ENCODE measurements at regions not wholly inside any gene's neighbourhood (a gene's known extent, or its start where the extent isn't known, plus 50 kb on each side); places are given as distances from the start of the nearest gene placed in this dataset.

DNA sequence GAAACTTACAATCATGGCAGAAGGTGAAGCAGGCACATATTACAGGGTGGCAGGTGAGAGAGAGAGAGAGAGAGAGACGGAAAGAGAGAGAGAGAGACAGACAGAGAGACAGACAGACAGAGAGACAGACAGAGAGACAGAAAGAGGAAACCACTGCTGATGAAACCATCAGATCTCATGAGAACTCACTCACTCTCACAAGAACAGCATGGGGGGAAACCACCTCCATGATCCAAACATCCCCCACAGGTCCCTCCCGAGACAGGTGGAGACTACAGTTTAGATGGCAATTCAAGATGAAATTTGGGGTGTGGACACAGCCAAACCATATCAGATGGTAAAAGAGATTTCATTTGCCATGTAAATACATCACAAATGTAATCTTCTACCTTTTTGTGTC is 708.1 kb downstream of the MRPL39 start:
- H3K9me3 Mint-ChIP-seq (ENCODE audit: low read depth) = peaks cover 24% of the 10 kb centered on the region
- H3K27ac Mint-ChIP-seq (ENCODE audit: unreplicated experiment) = no peak overlapping the region
- TF ChIP-seq, protein P1, sequence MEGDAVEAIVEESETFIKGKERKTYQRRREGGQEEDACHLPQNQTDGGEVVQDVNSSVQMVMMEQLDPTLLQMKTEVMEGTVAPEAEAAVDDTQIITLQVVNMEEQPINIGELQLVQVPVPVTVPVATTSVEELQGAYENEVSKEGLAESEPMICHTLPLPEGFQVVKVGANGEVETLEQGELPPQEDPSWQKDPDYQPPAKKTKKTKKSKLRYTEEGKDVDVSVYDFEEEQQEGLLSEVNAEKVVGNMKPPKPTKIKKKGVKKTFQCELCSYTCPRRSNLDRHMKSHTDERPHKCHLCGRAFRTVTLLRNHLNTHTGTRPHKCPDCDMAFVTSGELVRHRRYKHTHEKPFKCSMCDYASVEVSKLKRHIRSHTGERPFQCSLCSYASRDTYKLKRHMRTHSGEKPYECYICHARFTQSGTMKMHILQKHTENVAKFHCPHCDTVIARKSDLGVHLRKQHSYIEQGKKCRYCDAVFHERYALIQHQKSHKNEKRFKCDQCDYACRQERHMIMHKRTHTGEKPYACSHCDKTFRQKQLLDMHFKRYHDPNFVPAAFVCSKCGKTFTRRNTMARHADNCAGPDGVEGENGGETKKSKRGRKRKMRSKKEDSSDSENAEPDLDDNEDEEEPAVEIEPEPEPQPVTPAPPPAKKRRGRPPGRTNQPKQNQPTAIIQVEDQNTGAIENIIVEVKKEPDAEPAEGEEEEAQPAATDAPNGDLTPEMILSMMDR (IDR thresholded peaks at IDR 0.05) = no peak
- DNase-seq (ENCODE audit: low spot score) = no peak
- no peaks in the 10 kb centered on the region for H3K27me3 Mint-ChIP-seq (ENCODE audit: low read depth)
- no peaks in the 10 kb centered on the region for H3K4me1 Mint-ChIP-seq (ENCODE audit: low read depth)
- no peak overlapping the region for H3K4me3 Mint-ChIP-seq (ENCODE audit: unreplicated experiment)
- H3K36me3 Mint-ChIP-seq (ENCODE audit: low read depth) = no peaks in the 10 kb centered on the region

DNA sequence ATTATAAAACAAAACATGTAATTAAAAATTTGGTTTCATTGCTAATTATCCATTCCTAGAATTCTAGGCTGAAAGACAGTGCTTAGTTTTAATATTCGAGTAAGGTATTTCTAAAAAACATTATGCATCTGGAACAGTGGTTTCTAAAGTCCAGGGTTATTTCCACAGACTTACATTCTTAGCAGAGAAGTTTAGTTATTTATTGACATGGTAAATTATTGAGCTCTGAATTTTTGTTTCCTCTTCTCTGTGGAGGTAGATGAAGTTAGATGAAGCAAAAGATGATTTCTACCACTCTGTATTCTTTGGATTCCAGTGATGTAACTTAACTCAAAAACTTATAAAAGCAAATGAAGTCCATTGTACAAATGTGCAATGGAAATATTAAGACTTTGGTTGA is 709.4 kb downstream of the MRPL39 start:
- TF ChIP-seq, protein P1 (IDR thresholded peaks at IDR 0.05) = no peak
- H3K36me3 Mint-ChIP-seq (ENCODE audit: low read depth) = no peaks in the 10 kb centered on the region
- no peak for DNase-seq (ENCODE audit: low spot score)
- no peak overlapping the region for H3K27ac Mint-ChIP-seq (ENCODE audit: unreplicated experiment)
- H3K4me3 Mint-ChIP-seq (ENCODE audit: unreplicated experiment) = no peak overlapping the region
- no peaks in the 10 kb centered on the region for H3K4me1 Mint-ChIP-seq (ENCODE audit: low read depth)
- H3K9me3 Mint-ChIP-seq (ENCODE audit: low read depth) = peaks cover 17% of the 10 kb centered on the region
- H3K27me3 Mint-ChIP-seq (ENCODE audit: low read depth) = no peaks in the 10 kb centered on the region

DNA sequence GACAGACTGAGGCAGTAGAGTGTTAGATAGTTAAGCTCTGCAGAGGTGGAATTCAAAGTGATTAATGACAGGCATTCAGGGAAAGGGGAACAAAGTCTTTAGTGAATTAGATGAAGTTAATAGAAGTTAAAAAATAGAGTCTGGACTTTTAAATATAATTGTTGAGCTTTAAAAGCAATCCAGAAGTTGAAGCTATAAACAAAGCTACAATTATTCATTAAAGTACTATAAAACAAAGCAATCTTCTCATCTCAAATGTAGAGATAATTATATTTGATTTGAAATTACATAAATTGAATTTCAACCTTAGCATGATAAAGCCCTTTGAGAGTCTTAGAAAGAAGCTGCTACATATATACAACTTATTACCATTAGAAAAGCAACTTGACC is 710.6 kb downstream of the MRPL39 start:
- no peak overlapping the region for H3K27ac Mint-ChIP-seq (ENCODE audit: unreplicated experiment)
- H3K27me3 Mint-ChIP-seq (ENCODE audit: low read depth) = no peaks in the 10 kb centered on the region
- no peaks in the 10 kb centered on the region for H3K4me1 Mint-ChIP-seq (ENCODE audit: low read depth)
- no peak for DNase-seq (ENCODE audit: low spot score)
- no peaks in the 10 kb centered on the region for H3K36me3 Mint-ChIP-seq (ENCODE audit: low read depth)
- peaks cover 17% of the 10 kb centered on the region for H3K9me3 Mint-ChIP-seq (ENCODE audit: low read depth)
- H3K4me3 Mint-ChIP-seq (ENCODE audit: unreplicated experiment) = no peak overlapping the region
- TF ChIP-seq, protein P1 (IDR thresholded peaks at IDR 0.05) = no peak

DNA sequence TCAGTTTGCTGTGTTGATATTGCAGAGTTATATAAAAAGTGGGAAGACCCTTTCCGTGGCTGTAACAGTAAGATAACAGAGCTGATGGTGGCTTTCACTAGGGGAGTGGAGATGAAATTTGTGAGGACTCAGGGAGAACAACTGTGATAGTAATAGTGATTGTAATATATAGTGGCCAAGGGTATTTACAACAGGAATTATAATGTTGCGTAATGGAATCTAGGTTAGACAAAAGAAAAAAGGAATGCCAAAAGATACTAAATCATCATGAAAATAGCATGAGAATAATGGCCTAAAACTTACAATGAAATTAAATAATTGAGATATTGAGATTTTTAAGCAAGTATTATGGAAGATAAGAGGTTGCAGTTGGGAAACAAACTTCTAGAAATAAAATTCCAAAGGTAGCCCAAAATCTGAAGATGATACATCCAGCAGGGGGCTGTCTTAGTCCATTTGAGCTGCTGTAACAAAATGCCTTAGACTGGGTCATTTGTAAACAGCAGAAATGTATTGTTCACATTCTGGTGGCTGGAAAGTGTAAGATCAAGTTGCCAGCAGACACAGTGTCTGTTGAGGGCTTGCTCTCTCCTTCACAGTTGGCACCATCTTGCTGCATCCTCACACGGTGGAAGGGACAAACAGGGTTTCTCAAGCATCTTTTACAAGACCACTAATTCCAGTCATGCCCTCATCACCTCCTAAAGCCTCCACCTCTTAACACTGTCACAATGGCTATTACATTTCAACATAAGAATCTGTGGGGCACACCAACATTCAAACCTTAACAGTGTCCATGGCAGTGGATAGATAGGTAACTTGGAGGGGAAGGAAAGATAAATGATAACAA is 711.2 kb downstream of the MRPL39 start:
- Mint-ChIP-seq H3K4me3 (ENCODE audit: unreplicated experiment) (no peak overlapping the region), H3K4me1 (ENCODE audit: low read depth) (no peaks in the 10 kb centered on the region), H3K9me3 (ENCODE audit: low read depth) (peaks cover 12% of the 10 kb centered on the region), H3K36me3 (ENCODE audit: low read depth) (no peaks in the 10 kb centered on the region), H3K27me3 (ENCODE audit: low read depth) (no peaks in the 10 kb centered on the region), H3K27ac (ENCODE audit: unreplicated experiment) (no peak overlapping the region)
- DNase-seq (ENCODE audit: low spot score) = no peak
- TF ChIP-seq, protein P1 (IDR thresholded peaks at IDR 0.05) = peak; percentile 27

DNA sequence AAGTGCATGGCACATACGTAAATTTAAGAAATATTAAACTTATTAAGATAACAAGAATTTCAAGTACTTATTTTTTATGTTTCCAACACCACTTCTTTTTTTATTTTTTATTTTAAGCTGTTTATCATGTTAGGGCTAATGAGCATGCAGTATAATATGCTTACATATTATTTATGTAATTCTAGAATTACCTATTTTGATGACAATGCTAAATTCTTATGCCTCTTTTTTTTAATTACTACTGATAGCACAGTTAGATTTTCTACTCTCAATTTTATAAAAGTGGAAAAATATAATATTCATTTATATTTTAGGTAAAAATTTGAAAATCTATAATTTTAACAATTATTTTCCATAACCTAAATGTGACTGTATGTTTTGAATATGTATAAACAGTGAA is 713.0 kb downstream of the MRPL39 start:
- no peak overlapping the region for H3K4me3 Mint-ChIP-seq (ENCODE audit: unreplicated experiment)
- H3K36me3 Mint-ChIP-seq (ENCODE audit: low read depth) = no peaks in the 10 kb centered on the region
- no peak overlapping the region for H3K27ac Mint-ChIP-seq (ENCODE audit: unreplicated experiment)
- H3K27me3 Mint-ChIP-seq (ENCODE audit: low read depth) = no peaks in the 10 kb centered on the region
- H3K4me1 Mint-ChIP-seq (ENCODE audit: low read depth) = no peaks in the 10 kb centered on the region
- peaks cover 15% of the 10 kb centered on the region for H3K9me3 Mint-ChIP-seq (ENCODE audit: low read depth)
- DNase-seq (ENCODE audit: low spot score) = no peak
- TF ChIP-seq, protein P1 (IDR thresholded peaks at IDR 0.05) = no peak

Data from chondrocyte (in vitro differentiated cells).